Activated CD8-positive, alpha-beta T cell treated with anti-CD3 and anti-CD28 coated beads for 36 hours (primary cell): ENCODE measurements at regions not wholly inside any gene's neighbourhood (a gene's known extent, or its start where the extent isn't known, plus 50 kb on each side); places are given as distances from the start of the nearest gene placed in this dataset.

Experiments used
- ATAC-seq: fragments of 200-7000 bp; cut with Tn5 transposase; one replicate; pipeline ENCODE4 v1.10.0; 2021; ENCODE audit warnings: mild to moderate bottlenecking, moderate library complexity
- CTCF ChIA-PET: fragments of 350-600 bp; sonication (Branson Sonifier 250); formaldehyde crosslinking; loops from one replicate; lab custom pipeline; 2021; ENCODE audit warnings: antibody characterized with exemption; lab: Charles Lee
- POLR2A ChIA-PET: fragments of 350-600 bp; sonication (Branson Sonifier 250); formaldehyde crosslinking; loops from one replicate; lab custom pipeline; 2021; ENCODE audit warnings: antibody characterized with exemption; lab: Charles Lee
- DNase-seq: peaks from one replicate; pipeline ENCODE4 v3.0.0-alpha.2; 2020
- H3K27ac Mint-ChIP-seq: one replicate; pipeline ENCODE4 v1.8.0; 2021; ENCODE audit warnings: mild to moderate bottlenecking, mixed read lengths
- H3K27me3 Mint-ChIP-seq: one replicate; pipeline ENCODE4 v1.8.0; 2021; ENCODE audit warnings: mixed read lengths
- H3K36me3 Mint-ChIP-seq: one replicate; pipeline ENCODE4 v1.8.0; 2021; ENCODE audit warnings: low read depth, mixed read lengths
- H3K4me1 Mint-ChIP-seq: one replicate; pipeline ENCODE4 v1.8.0; 2021; ENCODE audit warnings: low read depth, mixed read lengths
- H3K4me3 Mint-ChIP-seq: one replicate; pipeline ENCODE4 v1.8.0; 2021; ENCODE audit warnings: mild to moderate bottlenecking, moderate library complexity, mixed read lengths
- H3K9me3 Mint-ChIP-seq: one replicate; pipeline ENCODE4 v1.8.0; 2021; ENCODE audit warnings: mixed read lengths
- CTCF ChIP-seq: fragments of 200-600 bp; IDR thresholded peaks from one replicate; pipeline ENCODE4 v1.8.0; 2022; ENCODE audit warnings: antibody characterized with exemption, mild to moderate bottlenecking
- intact Hi-C: fragments of 100-400 bp; cut with micrococcal nuclease; formaldehyde crosslinking; loops from one replicate; pipeline ENCODE4 v1.10.0; 2022

GRCh38 chr10:42958142-42958868, 118.6 kb upstream of the RET start:
- no peak for ATAC-seq
- H3K4me1 Mint-ChIP-seq, result no peaks in the 10 kb centered on the region
- H3K9me3 Mint-ChIP-seq, result no peaks in the 10 kb centered on the region
- no peak for DNase-seq
- CTCF ChIA-PET, result no interaction called here
- H3K4me3 Mint-ChIP-seq, result no peak overlapping the region
- H3K27me3 Mint-ChIP-seq, result no peaks in the 10 kb centered on the region
- no peak overlapping the region for H3K27ac Mint-ChIP-seq
- H3K36me3 Mint-ChIP-seq, result no peaks in the 10 kb centered on the region
- intact Hi-C loops, result no loop called here
- POLR2A ChIA-PET, result no interaction called here
- no peak for TF ChIP-seq CTCF

GRCh38 chr10:42959833-42960232, 117.0 kb upstream of the RET start:
- no peak for TF ChIP-seq CTCF

GRCh38 chr10:42960491-42960990, 116.3 kb upstream of the RET start:
- intact Hi-C loops, result loop anchor here (10.0 kb wide), 1 partner anchor 64 kb away; no protein-coding TSS in a partner anchor
- Mint-ChIP-seq H3K27me3 (no peaks in the 10 kb centered on the region), H3K9me3 (no peaks in the 10 kb centered on the region), H3K27ac (no peak overlapping the region), H3K36me3 (no peaks in the 10 kb centered on the region), H3K4me3 (no peak overlapping the region), H3K4me1 (no peaks in the 10 kb centered on the region)
- DNase-seq (no peak), ATAC-seq (no peak)
- no peak for TF ChIP-seq CTCF
- ChIA-PET CTCF (no interaction called here), POLR2A (no interaction called here)

More at GRCh38 chr10:42959833-42960232, 117.0 kb upstream of the RET start:
- Mint-ChIP-seq H3K27ac (no peak overlapping the region), H3K4me3 (no peak overlapping the region), H3K4me1 (no peaks in the 10 kb centered on the region), H3K9me3 (no peaks in the 10 kb centered on the region), H3K36me3 (no peaks in the 10 kb centered on the region), H3K27me3 (no peaks in the 10 kb centered on the region)
- POLR2A ChIA-PET, result no interaction called here
- CTCF ChIA-PET, result no interaction called here
- DNase-seq (no peak), ATAC-seq (no peak)
- intact Hi-C loops, result loop anchor here (10.0 kb wide), 1 partner anchor 65 kb away; no protein-coding TSS in a partner anchor

- no peaks in the 10 kb centered on the region for H3K36me3 Mint-ChIP-seq
- ATAC-seq, result no peak
Measured at GRCh38 chr10:42960991-42961795, 115.7 kb upstream of the RET start.

More at GRCh38 chr10:42960991-42961795, 115.7 kb upstream of the RET start:
- H3K9me3 Mint-ChIP-seq, result no peaks in the 10 kb centered on the region
- H3K4me1 Mint-ChIP-seq, result no peaks in the 10 kb centered on the region
- no peak for TF ChIP-seq CTCF
- ChIA-PET CTCF (no interaction called here), POLR2A (no interaction called here)
- no peak overlapping the region for H3K27ac Mint-ChIP-seq
- no peak for DNase-seq
- intact Hi-C loops, result loop anchor here (10.0 kb wide), 1 partner anchor 64 kb away; no protein-coding TSS in a partner anchor
- H3K4me3 Mint-ChIP-seq, result no peak overlapping the region
- H3K27me3 Mint-ChIP-seq, result no peaks in the 10 kb centered on the region
